ENCODE measurements at regions not wholly inside any gene's neighbourhood (a gene's known extent, or its start where the extent isn't known, plus 50 kb on each side); places are given as distances from the start of the nearest gene placed in this dataset.

DNA sequence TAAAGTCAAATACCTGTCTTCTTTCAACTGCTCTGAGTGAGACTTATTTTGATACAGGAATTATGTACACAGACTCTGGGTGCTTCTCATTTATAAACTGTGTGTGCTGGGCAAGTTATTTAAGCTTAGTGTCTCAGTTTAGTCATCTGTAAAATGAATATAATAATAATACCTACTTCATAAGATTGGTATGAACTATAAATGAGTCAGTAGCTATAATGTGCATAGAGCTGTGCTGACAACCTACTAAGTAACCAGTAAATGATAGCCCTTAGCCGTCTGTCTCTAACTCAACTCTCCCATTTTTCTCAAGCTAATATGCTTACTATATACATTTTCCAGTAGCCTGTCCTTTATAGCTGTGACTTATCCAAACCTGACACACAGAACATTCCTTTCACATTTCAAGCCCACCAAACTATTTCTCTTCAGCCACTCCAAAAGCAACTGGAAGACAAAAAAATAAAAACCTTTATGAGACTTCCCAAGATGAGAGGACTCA lies 319.8 kb downstream of the ETAA1 start:
- TF ChIP-seq CTCF (conservative IDR thresholded peaks at IDR 0.05): no peak
- Mint-ChIP-seq H3K27ac (ENCODE audit: unreplicated experiment) (no peak overlapping the region), H3K36me3 (ENCODE audit: low read depth) (peaks cover 3% of the 10 kb centered on the region), H3K27me3 (ENCODE audit: low read depth) (peaks cover 2% of the 10 kb centered on the region), H3K4me1 (peaks cover 5% of the 10 kb centered on the region), H3K4me3 (no peak overlapping the region), H3K9me3 (peaks cover 9% of the 10 kb centered on the region)
- DNase-seq (ENCODE audit: low read depth, low spot score): no peak

DNA sequence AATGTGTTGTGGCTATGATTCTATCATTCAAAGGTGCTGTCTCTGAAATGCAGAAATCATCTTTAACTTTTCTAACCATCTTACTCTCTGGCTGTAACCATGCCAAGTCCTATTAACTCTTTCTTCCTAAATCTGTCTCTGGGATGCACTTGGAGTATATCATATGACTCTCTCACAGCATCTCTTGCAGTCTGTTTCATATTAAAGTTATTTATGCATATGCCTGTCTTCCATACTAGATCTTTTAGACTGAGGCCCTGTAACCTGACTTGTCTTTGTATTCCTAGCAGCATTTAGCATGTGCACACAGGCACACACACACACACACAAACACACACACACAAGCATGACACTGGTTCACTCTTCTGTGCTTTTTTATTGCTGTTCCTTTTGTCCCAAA lies 320.6 kb downstream of the ETAA1 start:
- Mint-ChIP-seq H3K36me3 (ENCODE audit: low read depth) (peaks cover 3% of the 10 kb centered on the region), H3K27me3 (ENCODE audit: low read depth) (peaks cover 2% of the 10 kb centered on the region), H3K9me3 (peaks cover 9% of the 10 kb centered on the region), H3K4me3 (no peak overlapping the region), H3K4me1 (no peaks in the 10 kb centered on the region), H3K27ac (ENCODE audit: unreplicated experiment) (no peak overlapping the region)
- no peak for TF ChIP-seq CTCF (conservative IDR thresholded peaks at IDR 0.05)
- no peak for DNase-seq (ENCODE audit: low read depth, low spot score)

GRCh38 chr2:67719351-67719750 lies 322.2 kb downstream of the ETAA1 start:
- no peak for TF ChIP-seq CTCF (conservative IDR thresholded peaks at IDR 0.05)
- H3K27ac Mint-ChIP-seq (ENCODE audit: unreplicated experiment): no peak overlapping the region
- peaks cover 9% of the 10 kb centered on the region for H3K9me3 Mint-ChIP-seq
- H3K27me3 Mint-ChIP-seq (ENCODE audit: low read depth): peaks cover 2% of the 10 kb centered on the region
- no peak overlapping the region for H3K4me3 Mint-ChIP-seq
- peaks cover 3% of the 10 kb centered on the region for H3K36me3 Mint-ChIP-seq (ENCODE audit: low read depth)
- no peak for DNase-seq (ENCODE audit: low read depth, low spot score)
- no peaks in the 10 kb centered on the region for H3K4me1 Mint-ChIP-seq

DNA sequence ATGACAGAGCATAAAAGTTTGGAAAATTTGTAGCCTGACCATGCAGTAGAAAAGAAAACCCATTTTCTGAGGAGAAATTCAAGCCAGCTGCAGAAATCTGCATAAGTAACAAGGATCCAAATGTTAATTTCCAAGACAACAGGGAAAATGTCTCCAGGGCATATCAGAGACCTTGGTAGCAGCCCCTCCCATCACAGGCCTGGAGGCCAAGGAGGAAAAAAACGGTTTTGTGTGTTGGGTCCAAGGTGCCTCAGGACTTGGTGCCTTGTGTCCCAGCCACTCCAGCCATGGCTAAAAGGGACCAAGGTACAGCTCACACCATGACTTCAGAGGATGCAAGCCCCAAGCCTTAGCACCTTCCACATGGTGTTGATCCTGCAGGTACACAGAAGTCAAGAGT lies 324.4 kb downstream of the ETAA1 start:
- Mint-ChIP-seq H3K4me3 (no peak overlapping the region), H3K27me3 (ENCODE audit: low read depth) (peaks cover 5% of the 10 kb centered on the region), H3K36me3 (ENCODE audit: low read depth) (peaks cover 3% of the 10 kb centered on the region), H3K27ac (ENCODE audit: unreplicated experiment) (no peak overlapping the region), H3K9me3 (peaks cover 6% of the 10 kb centered on the region), H3K4me1 (peaks cover 10% of the 10 kb centered on the region)
- no peak for TF ChIP-seq CTCF (conservative IDR thresholded peaks at IDR 0.05)
- no peak for DNase-seq (ENCODE audit: low read depth, low spot score)

- H3K4me3 Mint-ChIP-seq: no peak overlapping the region
- H3K4me1 Mint-ChIP-seq: peaks cover 19% of the 10 kb centered on the region
- no peak for DNase-seq (ENCODE audit: low read depth, low spot score)
- no peak for TF ChIP-seq CTCF (conservative IDR thresholded peaks at IDR 0.05)
- H3K27me3 Mint-ChIP-seq (ENCODE audit: low read depth): peaks cover 6% of the 10 kb centered on the region
- peaks cover 3% of the 10 kb centered on the region for H3K36me3 Mint-ChIP-seq (ENCODE audit: low read depth)
- H3K9me3 Mint-ChIP-seq: peaks cover 6% of the 10 kb centered on the region
- no peak overlapping the region for H3K27ac Mint-ChIP-seq (ENCODE audit: unreplicated experiment)
Measured at GRCh38 chr2:67724261-67724660, 327.1 kb downstream of the ETAA1 start.

DNA sequence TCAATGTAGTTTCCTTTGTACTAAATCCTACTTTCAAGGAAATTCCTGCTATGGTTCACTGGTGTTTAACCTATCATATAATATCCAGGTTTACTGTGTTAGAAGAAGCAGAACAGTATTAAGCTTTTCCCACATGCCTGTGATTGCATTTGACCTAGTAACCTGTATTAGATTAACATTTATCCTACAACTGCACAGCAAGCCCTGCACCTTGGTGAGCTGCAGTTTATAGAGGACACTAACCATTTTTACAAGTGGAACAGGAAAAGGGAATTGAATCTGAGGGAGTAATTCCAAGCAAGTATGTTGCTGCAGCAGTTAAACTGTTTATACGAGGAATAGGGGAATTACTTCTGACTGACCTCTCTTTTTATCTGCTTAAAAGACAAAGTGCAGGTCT lies 328.6 kb downstream of the ETAA1 start:
- Mint-ChIP-seq H3K9me3 (peaks cover 6% of the 10 kb centered on the region), H3K4me3 (no peak overlapping the region), H3K4me1 (peaks cover 19% of the 10 kb centered on the region), H3K27me3 (ENCODE audit: low read depth) (peaks cover 6% of the 10 kb centered on the region), H3K36me3 (ENCODE audit: low read depth) (peaks cover 3% of the 10 kb centered on the region), H3K27ac (ENCODE audit: unreplicated experiment) (peak overlapping the region; percentile 40)
- DNase-seq (ENCODE audit: low read depth, low spot score): no peak
- TF ChIP-seq CTCF (conservative IDR thresholded peaks at IDR 0.05): no peak
